ENCODE measurements at regions not wholly inside any gene's neighbourhood (a gene's known extent, or its start where the extent isn't known, plus 50 kb on each side); places are given as distances from the start of the nearest gene placed in this dataset.

DNA sequence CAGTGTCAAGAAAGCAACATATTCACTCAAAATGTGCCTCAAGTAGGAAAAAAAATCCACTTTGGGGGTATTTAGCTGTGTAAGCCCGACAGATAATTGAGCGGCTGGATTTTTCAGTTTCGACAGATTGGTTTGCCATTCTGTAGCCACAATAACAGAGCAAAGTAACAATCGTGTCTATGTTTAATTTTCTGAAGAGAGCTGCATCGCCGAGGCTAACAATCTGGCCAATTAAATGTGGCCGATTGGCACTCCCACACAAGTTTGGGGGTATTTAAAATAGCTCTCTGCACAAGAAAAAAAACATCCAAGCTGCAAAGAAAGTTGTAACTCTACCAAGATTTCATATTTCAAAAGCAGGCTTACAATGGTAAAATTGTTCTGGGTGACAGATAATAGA is 99.7 kb upstream of the CDH13 start:
- Histone ChIP-seq H3K4me3 (no peak overlapping the region), H3K27me3 (no peaks in the 10 kb centered on the region), H3K36me3 (no peaks in the 10 kb centered on the region), H3K27ac (no peak overlapping the region), H3K9ac (ENCODE audit: low read depth in 2 of 2, low read length in 2 of 2) (no peak overlapping the region), H3K9me3 (no peaks in the 10 kb centered on the region), H3K4me1 (no peaks in the 10 kb centered on the region)
- DNase-seq: no peak
- intact Hi-C loops (cut with DNase I): no loop called here
- TF ChIP-seq CTCF (IDR thresholded peaks at IDR 0.05): no peak

- Histone ChIP-seq H3K9ac (ENCODE audit: low read depth in 2 of 2, low read length in 2 of 2) (no peak overlapping the region), H3K36me3 (no peaks in the 10 kb centered on the region), H3K27ac (no peak overlapping the region), H3K4me1 (no peaks in the 10 kb centered on the region), H3K4me3 (no peak overlapping the region), H3K9me3 (no peaks in the 10 kb centered on the region), H3K27me3 (no peaks in the 10 kb centered on the region)
- no peak for TF ChIP-seq CTCF (IDR thresholded peaks at IDR 0.05)
- no peak for DNase-seq
- intact Hi-C loops (cut with DNase I): no loop called here
Observed at GRCh38 chr16:82524976-82525375, 101.8 kb upstream of the CDH13 start.

GRCh38 chr16:82523815-82524214 is 103.0 kb upstream of the CDH13 start:
- H3K4me3 ChIP-seq: no peak overlapping the region
- no peaks in the 10 kb centered on the region for H3K27me3 ChIP-seq
- no peak for TF ChIP-seq CTCF (IDR thresholded peaks at IDR 0.05)
- DNase-seq: no peak
- no peaks in the 10 kb centered on the region for H3K36me3 ChIP-seq
- no peak overlapping the region for H3K27ac ChIP-seq
- no peaks in the 10 kb centered on the region for H3K9me3 ChIP-seq
- H3K4me1 ChIP-seq: no peaks in the 10 kb centered on the region
- no peak overlapping the region for H3K9ac ChIP-seq (ENCODE audit: low read depth in 2 of 2, low read length in 2 of 2)
- intact Hi-C loops (cut with DNase I): no loop called here

- intact Hi-C loops (cut with DNase I): no loop called here
- Histone ChIP-seq H3K27me3 (no peaks in the 10 kb centered on the region), H3K36me3 (no peaks in the 10 kb centered on the region), H3K4me1 (no peaks in the 10 kb centered on the region), H3K4me3 (no peak overlapping the region), H3K27ac (no peak overlapping the region), H3K9me3 (no peaks in the 10 kb centered on the region), H3K9ac (ENCODE audit: low read depth in 2 of 2, low read length in 2 of 2) (no peak overlapping the region)
- no peak for TF ChIP-seq CTCF (IDR thresholded peaks at IDR 0.05)
- DNase-seq: no peak
Observed at GRCh38 chr16:82522026-82522425, 104.7 kb upstream of the CDH13 start.

- Histone ChIP-seq H3K4me3 (no peak overlapping the region), H3K4me1 (no peaks in the 10 kb centered on the region), H3K27ac (no peak overlapping the region), H3K9me3 (no peaks in the 10 kb centered on the region), H3K27me3 (no peaks in the 10 kb centered on the region), H3K9ac (ENCODE audit: low read depth in 2 of 2, low read length in 2 of 2) (no peak overlapping the region), H3K36me3 (no peaks in the 10 kb centered on the region)
- DNase-seq: no peak
- intact Hi-C loops (cut with DNase I): no loop called here
- no peak for TF ChIP-seq CTCF (IDR thresholded peaks at IDR 0.05)
Observed at GRCh38 chr16:82518811-82519210, 108.0 kb upstream of the CDH13 start.

- H3K4me3 ChIP-seq: no peak overlapping the region
- H3K9ac ChIP-seq (ENCODE audit: low read depth in 2 of 2, low read length in 2 of 2): no peak overlapping the region
- intact Hi-C loops (cut with DNase I): no loop called here
- no peak overlapping the region for H3K27ac ChIP-seq
- H3K27me3 ChIP-seq: no peaks in the 10 kb centered on the region
- H3K4me1 ChIP-seq: no peaks in the 10 kb centered on the region
- H3K36me3 ChIP-seq: no peaks in the 10 kb centered on the region
- TF ChIP-seq CTCF (IDR thresholded peaks at IDR 0.05): no peak
- DNase-seq: no peak
- no peaks in the 10 kb centered on the region for H3K9me3 ChIP-seq
Observed at GRCh38 chr16:82514262-82514661, 112.5 kb upstream of the CDH13 start.

Measured in colonic mucosa (tissue), 4 donors.